DND-41 (cell line): ENCODE measurements at regions not wholly inside any gene's neighbourhood (a gene's known extent, or its start where the extent isn't known, plus 50 kb on each side); places are given as distances from the start of the nearest gene placed in this dataset.
A peak's percentile ranks its signal among the peaks of the same experiment; 100 is the strongest.

Experiments
- ATAC-seq: fragments of 200-7000 bp; cut with Tn5 transposase; 3 replicates; pipeline ENCODE4 v1.9.1; 2021; ENCODE audit warnings: low read depth; ENCODE audit not compliant: insufficient read depth
- DNase-seq: peaks from one replicate; pipeline ENCODE4 v3.0.0-alpha.2; 2020
- H2AFZ ChIP-seq: 2 replicates; pipeline ENCODE4 v1.6.0; 2012; ENCODE audit warnings: low read depth, low read length
- H3K27ac ChIP-seq: 2 replicates; pipeline ENCODE4 v1.5.1; 2012; ENCODE audit warnings: low read length, inconsistent platforms
- H3K27me3 ChIP-seq: fragments of 200-600 bp; sonication (generic); 2 replicates; pipeline ENCODE4 v1.6.0; 2012; ENCODE audit warnings: low read length, mild to moderate bottlenecking, inconsistent platforms; ENCODE audit not compliant: insufficient read depth, poor library complexity
- H3K36me3 ChIP-seq: 2 replicates; pipeline ENCODE4 v1.5.1; 2012; ENCODE audit warnings: low read length, inconsistent platforms; ENCODE audit not compliant: insufficient read depth
- H3K4me1 ChIP-seq: 2 replicates; pipeline ENCODE4 v1.5.1; 2012; ENCODE audit warnings: mild to moderate bottlenecking, low read length; ENCODE audit not compliant: insufficient read depth
- H3K4me2 ChIP-seq: 2 replicates; pipeline ENCODE4 v1.6.0; 2012; ENCODE audit warnings: mild to moderate bottlenecking, moderate library complexity, low read length, inconsistent platforms; ENCODE audit not compliant: insufficient read depth
- H3K4me3 ChIP-seq, 2 experiments: fragments of 200-600 bp in 1 of 2; shearing (Covaris generic) in 1 of 2; 2 replicates each; pipeline ENCODE4 v1.5.1; 2012 to 2016; ENCODE audit warnings: inconsistent platforms in 2 of 2, low read length in 2 of 2, mild to moderate bottlenecking in 2 of 2, low read depth in 1 of 2, moderate library complexity in 1 of 2
- H3K79me2 ChIP-seq: 2 replicates; pipeline ENCODE4 v1.6.0; 2012; ENCODE audit warnings: low read length, inconsistent platforms; ENCODE audit not compliant: insufficient read depth
- H3K9ac ChIP-seq: 2 replicates; pipeline ENCODE4 v1.6.0; 2012; ENCODE audit warnings: low read depth, mild to moderate bottlenecking, inconsistent platforms, low read length, moderate library complexity
- H3K9me3 ChIP-seq: 2 replicates; pipeline ENCODE4 v1.5.1; 2012; ENCODE audit warnings: low read length, moderate library complexity, mild to moderate bottlenecking, inconsistent platforms; ENCODE audit not compliant: insufficient read depth, severe bottlenecking
- H4K20me1 ChIP-seq: 2 replicates; pipeline ENCODE4 v1.6.0; 2012; ENCODE audit warnings: low read length; ENCODE audit not compliant: insufficient read depth
- CTCF ChIP-seq: IDR thresholded peaks from 2 replicates; pipeline ENCODE4 v1.5.1; 2012; ENCODE audit warnings: borderline replicate concordance, low read length, moderate library complexity, mild to moderate bottlenecking; ENCODE audit not compliant: poor library complexity, severe bottlenecking; ENCODE audit errors: extremely low read depth
- EZH2 ChIP-seq: IDR thresholded peaks from 3 replicates; pipeline ENCODE4 v1.6.1; 2012; ENCODE audit warnings: borderline replicate concordance, low read depth, mild to moderate bottlenecking, moderate library complexity, low read length, inconsistent platforms; ENCODE audit not compliant: severe bottlenecking

- Histone ChIP-seq H3K9ac (no peak overlapping the region), H2AFZ (no peak overlapping the region), H3K36me3 (no peaks in the 10 kb centered on the region), H3K4me2 (no peak overlapping the region), H3K27me3 (no peaks in the 10 kb centered on the region), H3K27ac (no peak overlapping the region), H3K4me3 (no peak overlapping the region), H3K4me1 (no peaks in the 10 kb centered on the region), H4K20me1 (no peaks in the 10 kb centered on the region), H3K79me2 (no peaks in the 10 kb centered on the region), H3K9me3 (no peaks in the 10 kb centered on the region)
- DNase-seq (no peak), ATAC-seq (no peak)
- TF ChIP-seq CTCF, result no peak
- no peak for TF ChIP-seq EZH2
Measured at GRCh38 chr2:108129636-108130035, 110.1 kb upstream of the SULT1C3 start.

- H3K4me3 ChIP-seq, result no peak overlapping the region
- no peaks in the 10 kb centered on the region for H3K27me3 ChIP-seq
- H3K9ac ChIP-seq, result no peak overlapping the region
- H3K27ac ChIP-seq, result no peak overlapping the region
- ATAC-seq (no peak), DNase-seq (no peak)
- TF ChIP-seq CTCF (no peak), EZH2 (no peak)
- H2AFZ ChIP-seq, result no peak overlapping the region
- no peaks in the 10 kb centered on the region for H4K20me1 ChIP-seq
- H3K4me2 ChIP-seq, result no peak overlapping the region
- H3K36me3 ChIP-seq, result no peaks in the 10 kb centered on the region
- no peaks in the 10 kb centered on the region for H3K79me2 ChIP-seq
- H3K4me1 ChIP-seq, result no peaks in the 10 kb centered on the region
- H3K9me3 ChIP-seq, result no peaks in the 10 kb centered on the region
Measured at GRCh38 chr2:108133457-108133856, 106.3 kb upstream of the SULT1C3 start.

- no peaks in the 10 kb centered on the region for H3K9me3 ChIP-seq
- H3K9ac ChIP-seq, result no peak overlapping the region
- H3K36me3 ChIP-seq, result no peaks in the 10 kb centered on the region
- H3K79me2 ChIP-seq, result no peaks in the 10 kb centered on the region
- H3K27ac ChIP-seq, result no peak overlapping the region
- H2AFZ ChIP-seq, result no peak overlapping the region
- no peaks in the 10 kb centered on the region for H3K4me1 ChIP-seq
- no peak for DNase-seq
- H4K20me1 ChIP-seq, result no peaks in the 10 kb centered on the region
- H3K4me2 ChIP-seq, result no peak overlapping the region
- no peak overlapping the region for H3K4me3 ChIP-seq
- no peaks in the 10 kb centered on the region for H3K27me3 ChIP-seq
- TF ChIP-seq CTCF (no peak), EZH2 (no peak)
- ATAC-seq, result peak; percentile 63; the same call in 2 of the 3 replicates
Measured at GRCh38 chr2:108139521-108139920, 100.2 kb upstream of the SULT1C3 start.
